GM13977 (cell line): ENCODE measurements at regions not wholly inside any gene's neighbourhood (a gene's known extent, or its start where the extent isn't known, plus 50 kb on each side); places are given as distances from the start of the nearest gene placed in this dataset.

Experiments used
- DNase-seq: peaks from one replicate; pipeline ENCODE4 v3.0.0; 2012; ENCODE audit warnings: low spot score
- in situ Hi-C: fragments of 300-500 bp; cut with MboI; formaldehyde crosslinking; loops from one replicate; pipeline ENCODE4 v1.12.0; 2022; ENCODE audit warnings: low sequenced_read_pairs, low pct_unique_long_range_greater_than_20kb, mixed read lengths, inconsistent platforms; ENCODE audit not compliant: unreplicated experiment
- TF ChIP-seq, protein P1 (sequence below): IDR thresholded peaks from 2 replicates; pipeline ENCODE4 v1.5.1; 2012; ENCODE audit warnings: mild to moderate bottlenecking, control low read depth; ENCODE audit not compliant: insufficient read depth; ENCODE audit errors: extremely low read depth, missing control alignments

GRCh38 chr3:31067004-31067403, 172.5 kb upstream of the GADL1 start:
- in situ Hi-C loops, result no loop called here
- no peak for DNase-seq
- TF ChIP-seq, protein P1, sequence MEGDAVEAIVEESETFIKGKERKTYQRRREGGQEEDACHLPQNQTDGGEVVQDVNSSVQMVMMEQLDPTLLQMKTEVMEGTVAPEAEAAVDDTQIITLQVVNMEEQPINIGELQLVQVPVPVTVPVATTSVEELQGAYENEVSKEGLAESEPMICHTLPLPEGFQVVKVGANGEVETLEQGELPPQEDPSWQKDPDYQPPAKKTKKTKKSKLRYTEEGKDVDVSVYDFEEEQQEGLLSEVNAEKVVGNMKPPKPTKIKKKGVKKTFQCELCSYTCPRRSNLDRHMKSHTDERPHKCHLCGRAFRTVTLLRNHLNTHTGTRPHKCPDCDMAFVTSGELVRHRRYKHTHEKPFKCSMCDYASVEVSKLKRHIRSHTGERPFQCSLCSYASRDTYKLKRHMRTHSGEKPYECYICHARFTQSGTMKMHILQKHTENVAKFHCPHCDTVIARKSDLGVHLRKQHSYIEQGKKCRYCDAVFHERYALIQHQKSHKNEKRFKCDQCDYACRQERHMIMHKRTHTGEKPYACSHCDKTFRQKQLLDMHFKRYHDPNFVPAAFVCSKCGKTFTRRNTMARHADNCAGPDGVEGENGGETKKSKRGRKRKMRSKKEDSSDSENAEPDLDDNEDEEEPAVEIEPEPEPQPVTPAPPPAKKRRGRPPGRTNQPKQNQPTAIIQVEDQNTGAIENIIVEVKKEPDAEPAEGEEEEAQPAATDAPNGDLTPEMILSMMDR, result no peak

DNA sequence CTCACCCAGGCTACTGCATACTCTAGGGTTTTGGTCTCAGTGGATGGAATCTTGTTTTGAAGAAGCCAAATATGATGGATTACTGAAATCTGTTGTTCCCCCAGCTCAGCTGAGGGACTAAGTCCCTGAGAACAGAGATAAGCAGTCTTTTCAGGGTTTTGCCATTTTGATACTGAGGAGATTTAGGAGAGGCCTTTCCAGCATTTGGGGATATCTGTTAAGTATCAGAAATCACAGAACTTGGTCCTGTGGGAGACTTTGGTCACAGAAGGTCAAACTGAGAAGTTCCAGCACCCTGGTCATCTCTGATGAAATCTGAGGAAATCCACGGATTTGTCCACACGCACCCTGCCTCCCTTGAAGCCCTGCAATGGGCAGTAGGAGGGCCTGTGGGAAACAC, 181.0 kb upstream of the GADL1 start:
- no peak for DNase-seq
- in situ Hi-C loops, result no loop called here
- TF ChIP-seq, protein P1, result no peak

GRCh38 chr3:31075876-31076275, 181.4 kb upstream of the GADL1 start:
- TF ChIP-seq, protein P1, result no peak
- no peak for DNase-seq
- in situ Hi-C loops, result no loop called here

DNA sequence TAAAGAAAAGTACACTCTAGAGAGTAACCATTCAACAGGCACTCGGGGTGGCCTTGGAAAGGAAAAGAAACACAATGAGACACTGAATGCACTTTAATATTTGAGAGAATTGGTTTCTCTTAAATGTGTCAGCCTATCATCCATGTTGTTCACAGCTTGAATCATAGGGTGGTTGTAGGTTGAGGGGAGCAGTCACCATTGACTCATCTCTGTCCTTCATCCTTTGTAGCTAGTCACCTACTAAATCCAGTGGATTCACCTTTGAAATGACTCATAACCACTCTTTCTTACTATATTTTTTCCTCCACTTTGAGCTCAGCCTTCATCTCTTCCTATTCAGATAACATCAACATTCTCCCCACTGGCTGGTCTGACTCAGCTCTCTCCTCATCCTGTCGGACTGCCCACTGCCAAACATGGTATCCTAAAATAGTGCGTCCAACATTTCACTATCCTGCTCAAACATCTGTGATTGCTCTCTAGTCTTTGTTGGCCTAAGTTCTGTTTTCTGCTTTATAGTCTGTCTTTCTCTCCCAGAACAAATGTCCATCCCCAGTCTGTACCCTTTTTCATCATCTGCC, 182.7 kb upstream of the GADL1 start:
- TF ChIP-seq, protein P1, result no peak
- peak; percentile 10 for DNase-seq
- in situ Hi-C loops, result no loop called here

DNA sequence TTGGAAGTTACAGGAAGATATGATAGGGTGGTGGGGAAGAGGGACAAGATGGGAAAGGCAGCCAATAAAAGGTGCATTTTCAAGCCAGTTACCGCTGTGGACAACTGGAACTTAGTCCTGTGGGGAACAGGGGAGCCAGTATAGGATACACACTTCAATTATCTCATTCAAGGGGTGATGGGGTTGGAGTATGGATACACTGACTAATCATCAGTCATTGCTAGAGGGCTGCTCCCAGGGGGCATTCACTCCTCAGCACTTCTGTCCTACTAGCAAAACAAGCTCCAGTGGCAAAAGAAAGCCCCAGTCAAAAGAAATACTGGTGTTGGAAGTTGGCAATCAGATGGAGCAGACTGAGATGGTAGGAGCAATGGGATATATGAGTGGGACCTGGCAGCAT, 183.4 kb upstream of the GADL1 start:
- DNase-seq, result no peak
- in situ Hi-C loops, result no loop called here
- TF ChIP-seq, protein P1, result no peak

GRCh38 chr3:31079689-31080088, 185.2 kb upstream of the GADL1 start:
- DNase-seq, result no peak
- in situ Hi-C loops, result no loop called here
- TF ChIP-seq, protein P1, result no peak
